ENCODE measurements at regions not wholly inside any gene's neighbourhood (a gene's known extent, or its start where the extent isn't known, plus 50 kb on each side); places are given as distances from the start of the nearest gene placed in this dataset.
A peak's percentile ranks its signal among the peaks of the same experiment; 100 is the strongest.

GRCh38 chr4:175509320-175509719 lies 302.7 kb downstream of the GPM6A start:
- DNase-seq (ENCODE audit: low spot score), result no peak
- in situ Hi-C loops (cut with MboI; ENCODE audit: low sequenced_read_pairs, unreplicated experiment), result no loop called here
- TF ChIP-seq CTCF (IDR thresholded peaks at IDR 0.05; ENCODE audit: borderline replicate concordance, control extremely low read depth, extremely low read depth, insufficient read depth, missing control alignments), result no peak

- in situ Hi-C loops (cut with MboI; ENCODE audit: low sequenced_read_pairs, unreplicated experiment), result no loop called here
- TF ChIP-seq CTCF (IDR thresholded peaks at IDR 0.05; ENCODE audit: borderline replicate concordance, control extremely low read depth, extremely low read depth, insufficient read depth, missing control alignments), result no peak
- no peak for DNase-seq (ENCODE audit: low spot score)
These were observed 300.2 kb downstream of the GPM6A start for GRCh38 chr4:175511861-175512260.

DNA sequence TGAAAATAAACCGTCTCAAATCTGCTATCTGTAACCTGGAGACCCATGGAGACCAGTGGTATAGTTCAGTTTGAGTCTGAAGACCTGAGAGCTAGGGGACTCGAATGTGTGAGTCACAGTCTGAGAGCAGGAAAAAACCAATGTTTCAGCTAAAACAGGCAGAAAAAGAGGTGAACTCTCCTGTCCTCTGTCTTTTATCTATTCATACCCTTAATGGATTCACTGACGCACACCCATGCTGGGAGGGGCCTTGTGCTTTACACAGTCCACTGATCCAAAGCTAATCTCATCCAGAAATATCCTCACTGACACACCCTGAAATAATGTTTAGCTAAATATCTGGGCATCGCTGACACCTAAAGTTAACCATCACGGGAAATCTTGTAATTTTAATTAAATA lies 297.9 kb downstream of the GPM6A start:
- in situ Hi-C loops (cut with MboI; ENCODE audit: low sequenced_read_pairs, unreplicated experiment), result no loop called here
- no peak for DNase-seq (ENCODE audit: low spot score)
- no peak for TF ChIP-seq CTCF (IDR thresholded peaks at IDR 0.05; ENCODE audit: borderline replicate concordance, control extremely low read depth, extremely low read depth, insufficient read depth, missing control alignments)

DNA sequence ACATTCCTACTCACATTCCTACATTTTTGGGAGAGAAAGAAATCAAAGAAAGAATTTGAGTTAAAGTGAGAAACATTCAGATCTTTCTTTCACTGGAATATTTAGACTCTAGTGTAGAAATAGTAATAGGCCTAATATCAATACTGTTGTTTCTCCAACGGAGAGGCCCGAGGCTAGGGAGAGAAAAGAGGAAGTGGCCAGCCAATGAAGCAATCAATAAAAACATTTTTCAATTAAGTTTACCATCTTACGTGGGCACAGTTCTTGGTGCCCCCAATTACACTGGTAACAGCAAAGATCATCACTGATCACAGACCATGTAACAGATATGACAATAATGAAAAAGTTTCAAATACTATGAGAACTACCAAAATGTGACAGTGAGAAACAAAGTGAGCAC lies 281.4 kb downstream of the GPM6A start:
- in situ Hi-C loops (cut with MboI; ENCODE audit: low sequenced_read_pairs, unreplicated experiment), result no loop called here
- no peak for DNase-seq (ENCODE audit: low spot score)
- TF ChIP-seq CTCF (IDR thresholded peaks at IDR 0.05; ENCODE audit: borderline replicate concordance, control extremely low read depth, extremely low read depth, insufficient read depth, missing control alignments), result no peak

DNA sequence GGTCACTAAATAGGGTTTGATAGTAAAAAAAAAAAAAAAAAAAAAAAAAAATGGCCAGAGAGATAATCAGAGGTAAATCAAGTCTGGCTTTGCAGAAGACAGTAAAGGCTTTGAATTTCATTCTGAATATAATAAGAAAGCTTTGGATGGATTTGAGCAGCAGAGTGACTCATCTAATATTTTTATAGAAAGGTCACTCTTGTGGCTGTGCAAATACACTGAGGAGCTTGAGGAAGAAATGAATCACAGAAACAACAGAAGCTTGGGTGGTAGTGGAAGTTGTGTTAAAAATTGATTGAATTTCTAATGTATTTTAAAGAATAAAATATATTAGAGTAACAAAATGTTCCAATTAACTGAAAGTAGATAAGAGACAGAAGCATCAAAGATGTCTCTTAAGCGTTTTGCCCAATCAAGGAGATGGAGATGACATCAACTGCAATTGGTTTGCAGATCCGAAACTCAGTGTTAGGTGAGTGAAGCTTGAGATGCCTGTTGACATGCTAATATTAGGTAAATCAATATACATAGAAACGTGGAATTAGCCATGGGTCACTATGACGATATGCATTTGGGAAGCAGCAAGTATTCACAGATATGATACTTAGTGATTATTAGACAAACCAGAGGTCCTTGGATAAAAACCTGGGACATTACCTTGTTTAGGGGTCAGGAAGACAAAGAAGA lies 280.5 kb downstream of the GPM6A start:
- in situ Hi-C loops (cut with MboI; ENCODE audit: low sequenced_read_pairs, unreplicated experiment), result no loop called here
- no peak for TF ChIP-seq CTCF (IDR thresholded peaks at IDR 0.05; ENCODE audit: borderline replicate concordance, control extremely low read depth, extremely low read depth, insufficient read depth, missing control alignments)
- no peak for DNase-seq (ENCODE audit: low spot score)

GRCh38 chr4:175536852-175537453 lies 275.1 kb downstream of the GPM6A start:
- TF ChIP-seq CTCF (IDR thresholded peaks at IDR 0.05; ENCODE audit: borderline replicate concordance, control extremely low read depth, extremely low read depth, insufficient read depth, missing control alignments), result peak; percentile 32
- in situ Hi-C loops (cut with MboI; ENCODE audit: low sequenced_read_pairs, unreplicated experiment), result no loop called here
- peak; percentile 41 for DNase-seq (ENCODE audit: low spot score)
